HEK293T (cell line): ENCODE measurements at regions not wholly inside any gene's neighbourhood (a gene's known extent, or its start where the extent isn't known, plus 50 kb on each side); places are given as distances from the start of the nearest gene placed in this dataset.

Experiments
- CTCF ChIA-PET: fragments of 350-600 bp; formaldehyde crosslinking; extraction: SDS; loops from one replicate; lab custom pipeline; 2021; ENCODE audit warnings: antibody characterized with exemption, inconsistent platforms; lab: Yijun Ruan, JAX
- POLR2A ChIA-PET: fragments of 350-600 bp; formaldehyde crosslinking; extraction: SDS; loops from one replicate; lab custom pipeline; 2020; ENCODE audit warnings: antibody characterized with exemption, inconsistent platforms; lab: Yijun Ruan, JAX
- DNase-seq: peaks from one replicate; pipeline ENCODE4 v3.0.0; 2012; ENCODE audit warnings: mixed read lengths; ENCODE audit errors: extremely low spot score
- ARNT ChIP-seq: fragments of 450-650 bp; IDR thresholded peaks from 2 replicates; pipeline ENCODE4 v1.6.1; 2017; ENCODE audit warnings: mild to moderate bottlenecking
- BHLHE40 ChIP-seq: fragments of 450-650 bp; IDR thresholded peaks from 2 replicates; pipeline ENCODE4 v1.6.1; 2016; ENCODE audit warnings: mild to moderate bottlenecking, moderate library complexity, borderline replicate concordance
- CTBP1 ChIP-seq: fragments of 450-650 bp; IDR thresholded peaks from 2 replicates; pipeline ENCODE4 v1.6.1; 2016; ENCODE audit warnings: borderline replicate concordance
- ELF4 ChIP-seq: fragments of 450-650 bp; IDR thresholded peaks from 2 replicates; pipeline ENCODE4 v1.6.1; 2017; ENCODE audit warnings: antibody characterized with exemption
- FOXA1 ChIP-seq: fragments of 450-650 bp; IDR thresholded peaks from 2 replicates; pipeline ENCODE4 v1.6.1; 2016; ENCODE audit warnings: mild to moderate bottlenecking
- FOXK2 ChIP-seq: fragments of 450-650 bp; IDR thresholded peaks from 2 replicates; pipeline ENCODE4 v1.6.1; 2016; ENCODE audit warnings: mild to moderate bottlenecking
- FOXM1 ChIP-seq: fragments of 450-650 bp; IDR thresholded peaks from 2 replicates; pipeline ENCODE4 v1.6.1; 2017; ENCODE audit warnings: mild to moderate bottlenecking, borderline replicate concordance
- HDGF ChIP-seq: fragments of 450-650 bp; IDR thresholded peaks from 2 replicates; pipeline ENCODE4 v1.6.1; 2017; ENCODE audit warnings: antibody characterized with exemption, borderline replicate concordance
- L3MBTL2 ChIP-seq: fragments of 450-650 bp; conservative IDR thresholded peaks from 2 replicates; pipeline ENCODE4 v1.6.1; 2016; ENCODE audit warnings: mild to moderate bottlenecking
- LEF1 ChIP-seq: fragments of 450-650 bp; IDR thresholded peaks from 2 replicates; pipeline ENCODE4 v1.6.1; 2017; ENCODE audit warnings: mild to moderate bottlenecking, borderline replicate concordance
- NFRKB ChIP-seq: fragments of 450-650 bp; IDR thresholded peaks from 2 replicates; pipeline ENCODE4 v1.6.1; 2016; ENCODE audit warnings: mild to moderate bottlenecking, moderate library complexity
- PKNOX1 ChIP-seq: fragments of 450-650 bp; IDR thresholded peaks from 2 replicates; pipeline ENCODE4 v1.6.1; 2016
- SP1 ChIP-seq: fragments of 450-650 bp; IDR thresholded peaks from 2 replicates; pipeline ENCODE4 v1.6.1; 2017
- SUZ12 ChIP-seq: fragments of 450-650 bp; IDR thresholded peaks from 2 replicates; pipeline ENCODE4 v1.6.1; 2016; ENCODE audit warnings: mild to moderate bottlenecking
- TARDBP ChIP-seq: fragments of 450-650 bp; IDR thresholded peaks from 2 replicates; pipeline ENCODE4 v1.6.1; 2016
- ZNF384 ChIP-seq: fragments of 450-650 bp; IDR thresholded peaks from 2 replicates; pipeline ENCODE4 v1.6.1; 2016

- DNase-seq, result no peak
- ChIA-PET POLR2A (no interaction called here), CTCF (no interaction called here)
- TF ChIP-seq TARDBP, result no peak
- TF ChIP-seq HDGF, result no peak
- no peak for TF ChIP-seq LEF1
- no peak for TF ChIP-seq FOXK2
- no peak for TF ChIP-seq ARNT
- no peak for TF ChIP-seq L3MBTL2
These were observed 732.6 kb downstream of the ROBO2 start for GRCh38 chr3:77772459-77772858.

- POLR2A ChIA-PET, result no interaction called here
- TF ChIP-seq ELF4 (no peak), PKNOX1 (no peak), FOXK2 (no peak), FOXA1 (no peak), SUZ12 (no peak), TARDBP (no peak), CTBP1 (no peak)
- no peak for DNase-seq
- CTCF ChIA-PET, result no interaction called here
These were observed 733.2 kb downstream of the ROBO2 start for GRCh38 chr3:77773084-77773483.

GRCh38 chr3:77780278-77780996, 740.5 kb downstream of the ROBO2 start:
- POLR2A ChIA-PET, result no interaction called here
- TF ChIP-seq CTBP1, result no peak
- TF ChIP-seq SUZ12, result no peak
- no peak for TF ChIP-seq LEF1
- no peak for TF ChIP-seq ARNT
- TF ChIP-seq HDGF, result no peak
- no peak for TF ChIP-seq FOXK2
- no peak for TF ChIP-seq ZNF384
- TF ChIP-seq L3MBTL2, result no peak
- TF ChIP-seq PKNOX1, result no peak
- no peak for TF ChIP-seq FOXM1
- DNase-seq, result no peak
- CTCF ChIA-PET, result no interaction called here

- no peak for DNase-seq
- CTCF ChIA-PET, result no interaction called here
- TF ChIP-seq SUZ12 (no peak), PKNOX1 (no peak), L3MBTL2 (no peak), ZNF384 (no peak), BHLHE40 (no peak)
- POLR2A ChIA-PET, result no interaction called here
These were observed 746.3 kb downstream of the ROBO2 start for GRCh38 chr3:77786216-77786615.

GRCh38 chr3:77795013-77795412, 755.1 kb downstream of the ROBO2 start:
- no peak for TF ChIP-seq CTBP1
- ChIA-PET CTCF (no interaction called here), POLR2A (no interaction called here)
- no peak for DNase-seq

GRCh38 chr3:77799278-77799677, 759.4 kb downstream of the ROBO2 start:
- no peak for DNase-seq
- CTCF ChIA-PET, result no interaction called here
- TF ChIP-seq FOXM1 (no peak), NFRKB (no peak), ELF4 (no peak), FOXA1 (no peak), ARNT (no peak), CTBP1 (no peak), LEF1 (no peak), ZNF384 (no peak), HDGF (no peak), L3MBTL2 (no peak), FOXK2 (no peak), SUZ12 (no peak), BHLHE40 (no peak), SP1 (no peak), PKNOX1 (no peak), TARDBP (no peak)
- POLR2A ChIA-PET, result no interaction called here

- no peak for DNase-seq
- TF ChIP-seq ELF4 (no peak), FOXK2 (no peak), SP1 (no peak), LEF1 (no peak), CTBP1 (no peak)
- ChIA-PET POLR2A (no interaction called here), CTCF (no interaction called here)
These were observed 761.0 kb downstream of the ROBO2 start for GRCh38 chr3:77800893-77801292.
